ENCODE measurements at regions not wholly inside any gene's neighbourhood (a gene's known extent, or its start where the extent isn't known, plus 50 kb on each side); places are given as distances from the start of the nearest gene placed in this dataset.

DNA sequence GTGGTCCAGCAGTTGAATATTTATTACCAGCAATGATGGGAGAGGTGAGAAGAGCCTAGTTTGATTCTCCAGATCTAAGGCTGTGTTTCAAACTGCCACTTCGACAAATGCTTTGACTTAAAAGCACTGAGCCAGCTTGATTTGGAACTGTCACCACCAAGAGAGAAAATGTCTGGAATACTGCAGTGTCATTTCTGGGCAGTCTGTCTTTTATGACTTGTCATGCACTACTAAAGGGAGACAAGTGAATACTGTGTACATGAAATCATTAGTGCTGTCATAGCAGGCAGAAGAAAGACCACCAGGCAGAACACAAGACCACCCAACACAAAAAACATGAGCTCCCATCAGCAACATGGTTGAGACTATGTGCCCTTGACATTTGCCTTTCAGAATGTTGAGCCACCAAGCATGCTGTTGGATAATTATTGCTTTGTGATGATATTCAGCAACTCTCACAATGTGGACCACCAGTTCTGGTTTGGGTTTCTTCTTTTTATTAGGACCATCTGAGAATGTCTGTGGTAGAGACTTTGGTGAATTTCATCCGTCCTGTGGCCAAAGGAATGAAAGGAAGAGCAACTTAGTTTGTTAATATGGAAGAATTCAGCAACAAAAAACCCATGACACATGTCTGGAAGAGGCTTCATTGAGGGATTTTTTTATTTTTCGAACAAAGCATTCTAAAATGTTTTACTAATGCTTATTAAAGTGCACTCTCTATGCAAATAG is 125.8 kb downstream of the NTMT2 start:
- H3K9me3 ChIP-seq (ENCODE audit: control insufficient read depth, low read depth, low read length) = no peaks in the 10 kb centered on the region

DNA sequence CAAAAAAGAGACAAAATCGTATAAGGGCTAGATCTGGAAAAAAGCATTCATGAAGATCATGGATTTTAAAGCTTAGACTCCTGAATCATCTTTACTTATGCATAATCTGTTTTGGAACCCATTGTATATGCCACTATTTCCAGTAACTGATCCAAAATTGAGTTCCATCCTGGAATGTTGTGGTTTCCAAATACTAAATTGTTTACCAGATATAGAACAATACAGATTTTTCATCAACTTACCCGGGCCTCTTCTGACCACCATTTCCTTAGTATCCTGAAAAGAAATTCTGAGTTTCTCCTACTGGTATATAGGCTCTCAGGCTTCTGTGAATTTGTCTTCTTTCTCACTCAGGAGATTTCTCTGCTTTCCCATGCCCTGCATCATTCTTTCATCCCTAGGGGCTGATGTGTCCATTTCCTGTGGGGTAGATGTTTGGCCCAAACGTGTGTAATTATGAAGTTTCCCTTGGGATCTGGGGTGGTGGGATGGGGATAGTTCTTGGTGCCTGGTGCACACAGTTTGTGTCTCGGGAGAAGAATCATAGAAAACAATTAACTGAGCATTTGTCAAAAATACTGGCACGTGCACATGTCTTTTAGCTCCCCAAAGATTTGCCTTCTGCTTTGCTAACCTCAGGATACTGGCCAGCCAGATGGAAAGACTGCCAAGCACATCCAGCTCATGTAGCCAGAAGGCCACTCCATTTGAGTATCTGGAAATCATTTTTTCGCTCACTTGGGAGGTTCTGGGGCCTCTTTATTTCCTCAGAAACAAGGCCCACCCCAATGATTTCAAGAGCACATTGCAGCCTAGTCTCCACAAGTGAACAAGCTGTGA is 127.8 kb downstream of the NTMT2 start:
- WGBS (ENCODE audit: insufficient coverage, low lambda C conversion rate) = 100% methylated on average over 2 of the region's 6 CpGs
- no peaks in the 10 kb centered on the region for H3K27me3 ChIP-seq (ENCODE audit: control insufficient read depth, insufficient read depth, low read length)
- H3K4me3 ChIP-seq (ENCODE audit: low read length) = no peak overlapping the region
- no peaks in the 10 kb centered on the region for H3K4me1 ChIP-seq (ENCODE audit: control insufficient read depth, insufficient read depth, low read length)
- no peaks in the 10 kb centered on the region for H3K36me3 ChIP-seq (ENCODE audit: control insufficient read depth, insufficient read depth, low read length)
- DNase-seq = no peak
- no peaks in the 10 kb centered on the region for H3K9me3 ChIP-seq (ENCODE audit: control insufficient read depth, low read depth, low read length)
- H3K27ac ChIP-seq (ENCODE audit: low read length) = no peak overlapping the region

More for the DNA sequence above, 125.8 kb downstream of the NTMT2 start:
- H3K27ac ChIP-seq (ENCODE audit: low read length) = no peak overlapping the region
- H3K4me3 ChIP-seq (ENCODE audit: low read length) = no peak overlapping the region
- H3K36me3 ChIP-seq (ENCODE audit: control insufficient read depth, insufficient read depth, low read length) = no peaks in the 10 kb centered on the region
- 80% methylated on average over 1 of the region's 3 CpGs for WGBS (ENCODE audit: insufficient coverage, low lambda C conversion rate)
- no peak for DNase-seq
- no peaks in the 10 kb centered on the region for H3K27me3 ChIP-seq (ENCODE audit: control insufficient read depth, insufficient read depth, low read length)
- H3K4me1 ChIP-seq (ENCODE audit: control insufficient read depth, insufficient read depth, low read length) = no peaks in the 10 kb centered on the region

DNA sequence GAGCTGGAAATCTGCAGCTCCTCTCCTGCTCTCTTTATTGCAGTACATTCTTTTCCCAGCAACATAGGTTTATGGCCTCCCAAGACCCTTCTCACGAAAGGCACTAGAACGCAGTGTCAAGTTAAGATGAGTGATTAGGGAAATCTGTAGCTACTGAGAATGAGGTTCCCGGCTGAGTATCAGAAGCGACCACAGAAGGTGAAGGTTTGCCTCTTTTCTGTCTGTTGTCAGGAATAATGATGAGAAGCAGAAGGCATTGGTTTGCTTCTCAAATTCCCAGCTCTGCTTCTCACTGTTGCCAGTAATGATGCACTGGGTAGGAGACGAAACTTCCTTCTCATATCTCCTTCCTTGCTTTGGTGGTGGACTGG is 128.4 kb downstream of the NTMT2 start:
- no peaks in the 10 kb centered on the region for H3K4me1 ChIP-seq (ENCODE audit: control insufficient read depth, insufficient read depth, low read length)
- no CpG with 5 or more reads among the region's 5 CpGs for WGBS (ENCODE audit: insufficient coverage, low lambda C conversion rate)
- H3K4me3 ChIP-seq (ENCODE audit: low read length) = no peak overlapping the region
- no peaks in the 10 kb centered on the region for H3K36me3 ChIP-seq (ENCODE audit: control insufficient read depth, insufficient read depth, low read length)
- no peak for DNase-seq
- no peaks in the 10 kb centered on the region for H3K27me3 ChIP-seq (ENCODE audit: control insufficient read depth, insufficient read depth, low read length)
- H3K27ac ChIP-seq (ENCODE audit: low read length) = no peak overlapping the region
- no peaks in the 10 kb centered on the region for H3K9me3 ChIP-seq (ENCODE audit: control insufficient read depth, low read depth, low read length)

DNA sequence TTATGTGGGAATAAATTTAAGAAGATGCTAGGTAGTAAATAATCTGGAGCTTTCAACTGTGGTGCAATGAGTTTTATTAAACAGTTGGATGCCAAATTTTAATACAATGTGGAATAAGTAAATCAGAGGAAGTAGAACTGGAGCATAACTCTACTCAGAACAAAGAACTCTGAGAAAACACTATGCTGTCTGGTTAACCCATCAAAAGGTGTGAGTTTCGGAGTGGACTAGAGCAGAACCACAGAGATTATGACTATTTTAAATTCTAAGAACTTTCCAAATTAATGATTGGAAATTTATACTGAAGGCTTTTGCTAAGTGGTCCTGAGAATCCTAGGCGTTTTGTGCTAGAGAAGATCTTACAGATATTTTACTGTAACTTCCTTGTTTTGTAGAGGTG is 132.2 kb downstream of the NTMT2 start:
- Histone ChIP-seq H3K36me3 (ENCODE audit: control insufficient read depth, insufficient read depth, low read length) (no peaks in the 10 kb centered on the region), H3K4me3 (ENCODE audit: low read length) (no peak overlapping the region), H3K4me1 (ENCODE audit: control insufficient read depth, insufficient read depth, low read length) (no peaks in the 10 kb centered on the region), H3K9me3 (ENCODE audit: control insufficient read depth, low read depth, low read length) (no peaks in the 10 kb centered on the region), H3K27me3 (ENCODE audit: control insufficient read depth, insufficient read depth, low read length) (no peaks in the 10 kb centered on the region), H3K27ac (ENCODE audit: low read length) (no peak overlapping the region)
- no CpG with 5 or more reads among the region's 2 CpGs for WGBS (ENCODE audit: insufficient coverage, low lambda C conversion rate)
- DNase-seq = no peak

DNA sequence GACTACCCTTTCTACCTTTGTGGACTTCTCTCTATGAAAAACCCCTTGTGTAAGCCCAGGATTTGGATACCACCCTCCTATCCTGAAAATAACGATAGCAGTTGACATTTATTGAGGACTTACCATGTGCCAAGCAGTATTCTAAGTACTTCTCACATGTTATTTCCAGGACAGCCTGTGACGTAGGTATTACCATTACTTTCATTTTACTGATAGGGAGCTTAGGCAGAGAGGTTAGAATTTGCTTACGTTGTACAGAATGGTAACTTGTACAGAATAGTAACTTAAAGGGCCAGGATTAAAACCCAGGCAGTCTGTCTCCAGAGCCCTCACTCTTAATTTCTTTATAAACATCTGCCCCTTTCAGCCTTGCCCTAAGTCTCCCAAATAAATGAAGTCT is 138.3 kb downstream of the NTMT2 start:
- WGBS (ENCODE audit: insufficient coverage, low lambda C conversion rate) = no CpG with 5 or more reads among the region's 3 CpGs
- no peaks in the 10 kb centered on the region for H3K27me3 ChIP-seq (ENCODE audit: control insufficient read depth, insufficient read depth, low read length)
- no peak overlapping the region for H3K4me3 ChIP-seq (ENCODE audit: low read length)
- H3K36me3 ChIP-seq (ENCODE audit: control insufficient read depth, insufficient read depth, low read length) = no peaks in the 10 kb centered on the region
- H3K27ac ChIP-seq (ENCODE audit: low read length) = no peak overlapping the region
- H3K4me1 ChIP-seq (ENCODE audit: control insufficient read depth, insufficient read depth, low read length) = no peaks in the 10 kb centered on the region
- no peaks in the 10 kb centered on the region for H3K9me3 ChIP-seq (ENCODE audit: control insufficient read depth, low read depth, low read length)
- no peak for DNase-seq

DNA sequence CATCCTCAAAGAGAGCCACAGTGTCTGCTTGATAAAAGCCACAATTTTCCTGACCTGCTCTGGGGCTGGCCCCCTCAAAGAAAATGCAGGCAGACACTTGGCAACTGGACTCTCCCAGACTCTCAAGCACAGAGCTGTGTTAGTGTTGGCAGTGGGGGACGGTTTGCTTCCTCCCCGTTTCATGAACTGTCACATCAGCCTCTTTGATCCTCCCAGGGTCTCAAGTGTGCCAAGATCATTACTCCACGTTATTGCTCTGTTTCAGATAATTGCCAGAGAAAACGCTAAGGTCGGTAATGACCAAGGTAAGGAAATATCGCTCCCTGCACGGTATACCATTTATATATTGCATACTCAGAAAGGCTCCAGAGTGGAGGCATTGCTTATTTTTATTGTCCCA is 138.8 kb downstream of the NTMT2 start:
- Histone ChIP-seq H3K27ac (ENCODE audit: low read length) (no peak overlapping the region), H3K9me3 (ENCODE audit: control insufficient read depth, low read depth, low read length) (no peaks in the 10 kb centered on the region), H3K27me3 (ENCODE audit: control insufficient read depth, insufficient read depth, low read length) (no peaks in the 10 kb centered on the region), H3K4me1 (ENCODE audit: control insufficient read depth, insufficient read depth, low read length) (no peaks in the 10 kb centered on the region), H3K36me3 (ENCODE audit: control insufficient read depth, insufficient read depth, low read length) (no peaks in the 10 kb centered on the region), H3K4me3 (ENCODE audit: low read length) (no peak overlapping the region)
- no peak for DNase-seq
- no CpG with 5 or more reads among the region's 7 CpGs for WGBS (ENCODE audit: insufficient coverage, low lambda C conversion rate)

DNA sequence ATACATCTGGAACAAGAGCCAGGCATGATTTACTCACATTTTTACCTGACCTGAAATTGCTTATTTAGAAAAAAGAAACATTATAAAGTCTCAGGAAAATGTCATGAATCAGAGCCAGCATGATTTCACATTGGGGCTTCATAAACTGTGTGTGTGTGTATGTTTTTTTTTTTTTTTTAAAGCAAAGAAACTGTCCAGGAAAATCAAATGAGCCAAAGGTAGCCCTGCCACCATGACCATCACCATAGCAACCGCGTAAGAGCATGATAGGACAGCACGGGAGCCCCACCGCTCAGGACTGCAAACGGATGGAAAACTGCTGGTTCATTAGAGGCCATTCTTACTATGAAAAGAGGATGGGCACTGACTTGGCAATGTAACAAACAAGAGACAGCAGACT is 139.2 kb downstream of the NTMT2 start:
- Histone ChIP-seq H3K27me3 (ENCODE audit: control insufficient read depth, insufficient read depth, low read length) (no peaks in the 10 kb centered on the region), H3K4me3 (ENCODE audit: low read length) (no peak overlapping the region), H3K9me3 (ENCODE audit: control insufficient read depth, low read depth, low read length) (no peaks in the 10 kb centered on the region), H3K27ac (ENCODE audit: low read length) (no peak overlapping the region), H3K36me3 (ENCODE audit: control insufficient read depth, insufficient read depth, low read length) (no peaks in the 10 kb centered on the region), H3K4me1 (ENCODE audit: control insufficient read depth, insufficient read depth, low read length) (no peaks in the 10 kb centered on the region)
- no peak for DNase-seq
- no CpG with 5 or more reads among the region's 5 CpGs for WGBS (ENCODE audit: insufficient coverage, low lambda C conversion rate)

DNA sequence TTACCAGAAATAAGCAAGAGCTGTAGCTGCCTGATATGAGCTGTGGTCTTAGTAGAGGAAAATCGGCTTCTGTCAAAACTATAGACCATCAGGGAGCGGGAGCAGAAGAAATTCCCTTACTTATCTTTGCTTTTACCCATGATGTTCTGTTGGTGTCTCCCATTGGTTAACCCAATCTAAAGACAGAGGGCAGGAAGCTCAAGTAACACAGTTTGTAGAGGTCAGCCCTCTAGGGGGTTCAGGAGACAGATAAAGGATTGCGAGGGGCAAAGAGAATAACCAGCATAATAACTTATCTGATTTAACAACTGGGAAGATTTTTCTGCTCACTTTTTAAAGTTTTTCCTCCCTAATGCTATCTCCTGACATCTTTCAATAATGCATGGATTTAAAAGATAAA is 142.4 kb downstream of the NTMT2 start:
- no peak overlapping the region for H3K4me3 ChIP-seq (ENCODE audit: low read length)
- H3K9me3 ChIP-seq (ENCODE audit: control insufficient read depth, low read depth, low read length) = no peaks in the 10 kb centered on the region
- no CpG with 5 or more reads among the region's 3 CpGs for WGBS (ENCODE audit: insufficient coverage, low lambda C conversion rate)
- no peaks in the 10 kb centered on the region for H3K27me3 ChIP-seq (ENCODE audit: control insufficient read depth, insufficient read depth, low read length)
- no peaks in the 10 kb centered on the region for H3K36me3 ChIP-seq (ENCODE audit: control insufficient read depth, insufficient read depth, low read length)
- no peak overlapping the region for H3K27ac ChIP-seq (ENCODE audit: low read length)
- DNase-seq = no peak
- H3K4me1 ChIP-seq (ENCODE audit: control insufficient read depth, insufficient read depth, low read length) = no peaks in the 10 kb centered on the region

DNA sequence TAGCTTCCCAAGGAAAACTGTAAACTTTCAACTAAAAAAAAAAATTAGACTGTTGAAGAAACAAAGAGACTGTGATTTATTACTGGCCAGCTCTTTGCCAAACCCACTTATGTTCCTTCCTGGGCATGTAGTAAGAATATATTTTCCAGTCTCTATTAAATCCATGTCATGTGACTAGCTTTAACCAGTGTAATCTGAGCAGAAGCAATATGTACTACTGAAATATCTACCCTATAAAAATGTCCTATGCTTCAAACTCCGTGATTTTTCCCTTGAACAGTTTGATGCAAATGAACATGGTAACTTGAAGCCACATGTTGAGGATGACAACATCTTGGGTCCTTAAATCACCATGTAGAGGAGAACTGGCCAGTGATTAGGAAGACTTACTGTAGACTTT is 144.5 kb downstream of the NTMT2 start:
- WGBS (ENCODE audit: insufficient coverage, low lambda C conversion rate) = no CpG with 5 or more reads among the region's 1 CpG
- no peak overlapping the region for H3K27ac ChIP-seq (ENCODE audit: low read length)
- H3K36me3 ChIP-seq (ENCODE audit: control insufficient read depth, insufficient read depth, low read length) = no peaks in the 10 kb centered on the region
- H3K4me1 ChIP-seq (ENCODE audit: control insufficient read depth, insufficient read depth, low read length) = no peaks in the 10 kb centered on the region
- no peaks in the 10 kb centered on the region for H3K9me3 ChIP-seq (ENCODE audit: control insufficient read depth, low read depth, low read length)
- no peak for DNase-seq
- no peak overlapping the region for H3K4me3 ChIP-seq (ENCODE audit: low read length)
- H3K27me3 ChIP-seq (ENCODE audit: control insufficient read depth, insufficient read depth, low read length) = no peaks in the 10 kb centered on the region

DNA sequence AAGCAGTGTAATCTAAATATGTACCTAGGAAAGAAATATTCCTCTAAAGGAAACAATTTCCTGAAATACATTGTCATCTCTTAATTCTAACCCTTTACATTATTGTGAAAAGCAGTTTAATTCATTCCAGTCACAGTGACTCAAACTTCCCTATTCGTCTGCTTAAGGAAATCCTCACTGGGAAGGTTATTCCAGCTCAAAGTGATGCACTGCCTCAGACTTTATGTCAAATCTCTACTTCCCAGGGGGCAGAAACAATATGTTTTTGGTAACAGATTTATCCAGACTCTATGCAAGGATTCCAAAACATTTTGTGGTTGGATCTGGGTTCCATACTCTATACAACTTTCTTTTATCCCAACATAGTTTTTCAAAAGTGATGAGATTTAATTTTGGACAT is 145.2 kb downstream of the NTMT2 start:
- WGBS (ENCODE audit: insufficient coverage, low lambda C conversion rate) = no CpG with 5 or more reads among the region's 1 CpG
- Histone ChIP-seq H3K9me3 (ENCODE audit: control insufficient read depth, low read depth, low read length) (no peaks in the 10 kb centered on the region), H3K27me3 (ENCODE audit: control insufficient read depth, insufficient read depth, low read length) (no peaks in the 10 kb centered on the region), H3K4me3 (ENCODE audit: low read length) (no peak overlapping the region), H3K4me1 (ENCODE audit: control insufficient read depth, insufficient read depth, low read length) (no peaks in the 10 kb centered on the region), H3K27ac (ENCODE audit: low read length) (no peak overlapping the region), H3K36me3 (ENCODE audit: control insufficient read depth, insufficient read depth, low read length) (no peaks in the 10 kb centered on the region)
- DNase-seq = no peak

DNA sequence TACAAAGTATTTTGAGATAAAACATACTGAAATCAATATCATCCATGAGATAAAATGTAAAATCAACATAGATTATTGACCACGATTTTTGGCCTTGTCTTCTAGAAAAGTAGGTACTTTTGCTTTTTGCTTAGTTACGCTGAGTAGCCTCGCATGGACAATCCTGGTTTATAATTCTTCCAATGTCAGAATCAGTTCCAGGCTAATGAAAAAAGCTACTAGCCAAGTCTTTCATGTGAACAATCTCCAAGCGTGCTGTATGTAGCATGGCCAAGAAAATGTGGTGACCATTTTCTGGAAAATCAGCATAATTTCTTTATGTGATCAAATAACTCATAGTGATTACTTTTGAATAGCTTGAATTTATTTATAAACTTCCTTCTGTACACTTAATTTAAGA is 145.8 kb downstream of the NTMT2 start:
- no peak for DNase-seq
- H3K27ac ChIP-seq (ENCODE audit: low read length) = no peak overlapping the region
- WGBS (ENCODE audit: insufficient coverage, low lambda C conversion rate) = no CpG with 5 or more reads among the region's 4 CpGs
- H3K36me3 ChIP-seq (ENCODE audit: control insufficient read depth, insufficient read depth, low read length) = no peaks in the 10 kb centered on the region
- no peaks in the 10 kb centered on the region for H3K9me3 ChIP-seq (ENCODE audit: control insufficient read depth, low read depth, low read length)
- no peak overlapping the region for H3K4me3 ChIP-seq (ENCODE audit: low read length)
- H3K27me3 ChIP-seq (ENCODE audit: control insufficient read depth, insufficient read depth, low read length) = no peaks in the 10 kb centered on the region
- H3K4me1 ChIP-seq (ENCODE audit: control insufficient read depth, insufficient read depth, low read length) = no peaks in the 10 kb centered on the region
